ENCODE measurements at regions not wholly inside any gene's neighbourhood (a gene's known extent, or its start where the extent isn't known, plus 50 kb on each side); places are given as distances from the start of the nearest gene placed in this dataset.

- TF ChIP-seq CTCF (IDR thresholded peaks at IDR 0.05) (no peak), EZH2 (IDR thresholded peaks at IDR 0.05; ENCODE audit: borderline replicate concordance, insufficient read depth, low read depth, low read length, poor library complexity, severe bottlenecking) (no peak)
Observed at GRCh38 chr5:23257656-23258055, 249.8 kb upstream of the PRDM9 start.
